Colon (tissue), 2 donors: ENCODE measurements at regions not wholly inside any gene's neighbourhood (a gene's known extent, or its start where the extent isn't known, plus 50 kb on each side); places are given as distances from the start of the nearest gene placed in this dataset.

Experiments
- FAIRE-seq: peaks from 2 replicates; lab custom pipeline; 2012; peaks lifted over from hg19 to GRCh38; lab: Jason Lieb, UNC
- donor health status: control.
- donor health status: control.

- no peak for FAIRE-seq
Measured at GRCh38 chr15:38672814-38673670, 108.4 kb upstream of the RASGRP1 start.

- FAIRE-seq: no peak
Measured at GRCh38 chr15:38674448-38674847, 109.8 kb upstream of the RASGRP1 start.

GRCh38 chr15:38678281-38678680 is 113.7 kb upstream of the RASGRP1 start:
- no peak for FAIRE-seq

GRCh38 chr15:38680775-38681174 is 116.2 kb upstream of the RASGRP1 start:
- no peak for FAIRE-seq

- no peak for FAIRE-seq
Measured at GRCh38 chr15:38682363-38682762, 117.7 kb upstream of the RASGRP1 start.

- FAIRE-seq: no peak
Measured at GRCh38 chr15:38682861-38683260, 118.2 kb upstream of the RASGRP1 start.

- FAIRE-seq: no peak
Measured at GRCh38 chr15:38683382-38684242, 119.0 kb upstream of the RASGRP1 start.

- FAIRE-seq: no peak
Measured at GRCh38 chr15:38684440-38685010, 119.9 kb upstream of the RASGRP1 start.

GRCh38 chr15:38685686-38686339 is 121.2 kb upstream of the RASGRP1 start:
- no peak for FAIRE-seq

- no peak for FAIRE-seq
Measured at GRCh38 chr15:38687340-38687739, 122.7 kb upstream of the RASGRP1 start.

GRCh38 chr15:38687775-38688495 is 123.3 kb upstream of the RASGRP1 start:
- FAIRE-seq: no peak

- no peak for FAIRE-seq
Measured at GRCh38 chr15:38688761-38689160, 124.1 kb upstream of the RASGRP1 start.

- FAIRE-seq: no peak
Measured at GRCh38 chr15:38689522-38689921, 124.9 kb upstream of the RASGRP1 start.

- FAIRE-seq: no peak
Measured at GRCh38 chr15:38690216-38690615, 125.6 kb upstream of the RASGRP1 start.

- FAIRE-seq: no peak
Measured at GRCh38 chr15:38690719-38691332, 126.2 kb upstream of the RASGRP1 start.

- FAIRE-seq: no peak
Measured at GRCh38 chr15:38691377-38691776, 126.8 kb upstream of the RASGRP1 start.

- no peak for FAIRE-seq
Measured at GRCh38 chr15:38691965-38692788, 127.6 kb upstream of the RASGRP1 start.

GRCh38 chr15:38692789-38693062 is 128.1 kb upstream of the RASGRP1 start:
- no peak for FAIRE-seq

GRCh38 chr15:38695249-38696108 is 130.9 kb upstream of the RASGRP1 start:
- FAIRE-seq: no peak
